ENCODE measurements at regions not wholly inside any gene's neighbourhood (a gene's known extent, or its start where the extent isn't known, plus 50 kb on each side); places are given as distances from the start of the nearest gene placed in this dataset.

GRCh38 chr5:56683733-56684132, 131.6 kb upstream of the MAP3K1 start:
- Histone ChIP-seq H3K4me3 (no peak overlapping the region), H3K36me3 (no peaks in the 10 kb centered on the region), H3K27me3 (no peaks in the 10 kb centered on the region), H3K4me1 (peaks cover 0 to 2% (median 0%) of the 10 kb centered on the region in 4 donors), H3K9me3 (no peaks in the 10 kb centered on the region), H3K27ac (replicated peaks in 1 of 4) (no peak overlapping the region)
- no peak for TF ChIP-seq EP300 (IDR thresholded peaks at IDR 0.05)
- no peak for TF ChIP-seq POLR2A (IDR thresholded peaks at IDR 0.05; ENCODE audit: low read depth)
- no peak for TF ChIP-seq POLR2AphosphoS5 (IDR thresholded peaks at IDR 0.05)
- no peak for TF ChIP-seq CTCF (IDR thresholded peaks at IDR 0.05)
- intact Hi-C loops (cut with DNase I), result no loop called here
- WGBS, result 100% methylated on average over 2 of the region's 2 CpGs
- no peak for DNase-seq (ENCODE audit: extremely low spot score)

- TF ChIP-seq EP300 (IDR thresholded peaks at IDR 0.05), result no peak
- no peak for TF ChIP-seq POLR2AphosphoS5 (IDR thresholded peaks at IDR 0.05)
- no peak for TF ChIP-seq CTCF (IDR thresholded peaks at IDR 0.05)
- TF ChIP-seq POLR2A (IDR thresholded peaks at IDR 0.05; ENCODE audit: low read depth), result no peak
- DNase-seq (ENCODE audit: extremely low spot score), result no peak
- intact Hi-C loops (cut with DNase I), result no loop called here
- H3K4me3 ChIP-seq, result no peak overlapping the region
- no peaks in the 10 kb centered on the region for H3K9me3 ChIP-seq
- H3K27me3 ChIP-seq, result no peaks in the 10 kb centered on the region
- peaks cover 0 to 2% (median 0%) of the 10 kb centered on the region in 4 donors for H3K4me1 ChIP-seq
- WGBS, result 94% methylated on average over 1 of the region's 1 CpG
- H3K27ac ChIP-seq (replicated peaks in 1 of 4), result no peak overlapping the region
- no peaks in the 10 kb centered on the region for H3K36me3 ChIP-seq
Measured at GRCh38 chr5:56683281-56683680, 132.1 kb upstream of the MAP3K1 start.

- no peak for TF ChIP-seq CTCF (IDR thresholded peaks at IDR 0.05)
- TF ChIP-seq POLR2AphosphoS5 (IDR thresholded peaks at IDR 0.05), result no peak
- no peak for TF ChIP-seq POLR2A (IDR thresholded peaks at IDR 0.05; ENCODE audit: low read depth)
- no peak for TF ChIP-seq EP300 (IDR thresholded peaks at IDR 0.05)
- intact Hi-C loops (cut with DNase I), result no loop called here
- no peaks in the 10 kb centered on the region for H3K27me3 ChIP-seq
Measured at GRCh38 chr5:56681346-56681745, 134.0 kb upstream of the MAP3K1 start.

DNA sequence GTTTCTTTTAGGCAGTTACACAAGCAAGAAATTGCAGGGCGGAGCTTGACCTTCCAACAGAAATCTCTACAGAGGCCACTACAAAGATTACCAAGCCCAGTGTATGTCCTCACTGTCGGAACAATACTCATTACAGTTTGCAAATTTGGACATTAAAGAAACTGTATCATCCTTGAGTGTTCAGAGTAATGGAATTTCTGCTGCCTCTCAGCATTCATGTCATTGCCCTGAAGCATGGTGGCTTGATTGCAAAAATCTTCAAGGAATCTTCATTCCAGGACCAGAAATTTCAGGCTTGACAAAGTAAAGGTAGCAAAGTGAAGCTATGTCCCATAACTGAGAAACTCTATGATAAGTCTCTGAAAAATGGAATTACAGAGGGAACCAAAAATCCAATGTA, 134.6 kb upstream of the MAP3K1 start:
- Histone ChIP-seq H3K36me3 (no peaks in the 10 kb centered on the region), H3K27me3 (no peaks in the 10 kb centered on the region), H3K27ac (replicated peaks in 1 of 4) (no peak overlapping the region), H3K4me1 (peaks cover 0 to 5% (median 0%) of the 10 kb centered on the region in 4 donors), H3K9me3 (no peaks in the 10 kb centered on the region), H3K4me3 (no peak overlapping the region)
- TF ChIP-seq CTCF (IDR thresholded peaks at IDR 0.05) (no peak), EP300 (IDR thresholded peaks at IDR 0.05) (no peak), POLR2AphosphoS5 (IDR thresholded peaks at IDR 0.05) (no peak), POLR2A (IDR thresholded peaks at IDR 0.05; ENCODE audit: low read depth) (no peak)
- intact Hi-C loops (cut with DNase I), result no loop called here
- 88% methylated on average over 2 of the region's 2 CpGs for WGBS
- no peak for DNase-seq (ENCODE audit: extremely low spot score)

More at GRCh38 chr5:56681346-56681745, 134.0 kb upstream of the MAP3K1 start:
- Histone ChIP-seq H3K4me3 (no peak overlapping the region), H3K4me1 (peaks cover 0 to 5% (median 1%) of the 10 kb centered on the region in 4 donors), H3K9me3 (no peaks in the 10 kb centered on the region), H3K27ac (replicated peaks in 1 of 4) (no peak overlapping the region), H3K36me3 (no peaks in the 10 kb centered on the region)
- 71% methylated on average over 1 of the region's 1 CpG for WGBS
- no peak for DNase-seq (ENCODE audit: extremely low spot score)

GRCh38 chr5:56677690-56678305, 137.6 kb upstream of the MAP3K1 start:
- H3K9me3 ChIP-seq, result no peaks in the 10 kb centered on the region
- TF ChIP-seq EP300 (IDR thresholded peaks at IDR 0.05) (no peak), POLR2A (IDR thresholded peaks at IDR 0.05; ENCODE audit: low read depth) (no peak), CTCF (IDR thresholded peaks at IDR 0.05) (no peak)
- no peaks in the 10 kb centered on the region for H3K27me3 ChIP-seq
- DNase-seq (ENCODE audit: extremely low spot score), result no peak
- no peak overlapping the region for H3K4me3 ChIP-seq
- intact Hi-C loops (cut with DNase I), result no loop called here
- no peaks in the 10 kb centered on the region for H3K36me3 ChIP-seq
- H3K27ac ChIP-seq (replicated peaks in 1 of 4), result no peak overlapping the region
- H3K4me1 ChIP-seq, result peaks cover 0 to 5% (median 0%) of the 10 kb centered on the region in 4 donors
- WGBS, result 86% methylated on average over 2 of the region's 2 CpGs
